LNCAP (cell line): ENCODE measurements at regions not wholly inside any gene's neighbourhood (a gene's known extent, or its start where the extent isn't known, plus 50 kb on each side); places are given as distances from the start of the nearest gene placed in this dataset.

ENCODE experiments used
- CTCF ChIP-seq: fragments of 450-650 bp; IDR thresholded peaks from 2 replicates; pipeline ENCODE4 v1.5.1; 2017; ENCODE audit warnings: mild to moderate bottlenecking

DNA sequence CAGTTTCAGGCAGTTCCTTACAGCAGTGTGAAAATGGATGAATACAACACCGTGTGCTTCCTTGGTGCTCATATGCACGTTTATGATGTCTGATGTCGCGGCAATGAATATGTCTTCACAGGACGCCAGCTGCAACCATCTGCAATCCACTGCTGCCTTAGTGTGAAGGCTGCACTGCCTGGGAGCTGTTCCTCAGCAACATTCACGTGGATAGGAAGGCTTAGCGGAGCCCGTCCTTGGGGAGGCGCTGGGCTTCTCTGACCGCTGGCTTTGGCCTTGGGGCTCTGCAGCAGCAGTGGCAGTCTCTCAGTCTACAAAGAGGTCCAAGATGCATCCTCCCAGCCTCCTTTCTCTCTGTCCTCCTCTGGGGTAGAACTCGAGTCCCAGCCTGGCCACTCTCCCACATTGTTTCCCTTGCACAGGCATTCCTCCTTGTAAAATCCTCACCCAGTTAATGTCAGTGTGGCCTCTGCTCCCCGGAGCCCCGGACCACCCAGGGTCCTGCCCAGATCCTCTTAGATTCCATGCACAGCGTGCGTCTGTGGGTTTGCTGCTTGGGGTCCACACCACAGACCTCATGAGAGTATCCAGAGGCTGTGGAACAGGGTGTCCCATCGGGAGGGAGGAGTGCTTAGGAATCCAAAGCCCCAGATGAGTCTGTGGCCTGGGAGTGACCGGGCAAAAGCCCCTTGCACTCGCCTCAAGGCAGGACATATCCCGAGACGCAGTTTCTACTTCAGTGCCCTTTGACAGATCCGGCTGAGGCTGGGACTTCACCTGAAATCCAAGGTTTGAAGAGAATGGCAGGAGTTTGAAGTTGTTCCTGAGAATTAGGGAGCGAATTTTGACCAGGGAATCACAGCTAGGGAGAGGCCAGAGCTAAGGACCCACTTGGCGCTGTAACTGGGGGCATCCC lies 181.3 kb downstream of the THBS2 start:
- TF ChIP-seq CTCF = no peak

GRCh38 chr6:169071394-169071793 lies 182.3 kb downstream of the THBS2 start:
- no peak for TF ChIP-seq CTCF

- no peak for TF ChIP-seq CTCF
These were observed 183.0 kb downstream of the THBS2 start for GRCh38 chr6:169070506-169071176.

DNA sequence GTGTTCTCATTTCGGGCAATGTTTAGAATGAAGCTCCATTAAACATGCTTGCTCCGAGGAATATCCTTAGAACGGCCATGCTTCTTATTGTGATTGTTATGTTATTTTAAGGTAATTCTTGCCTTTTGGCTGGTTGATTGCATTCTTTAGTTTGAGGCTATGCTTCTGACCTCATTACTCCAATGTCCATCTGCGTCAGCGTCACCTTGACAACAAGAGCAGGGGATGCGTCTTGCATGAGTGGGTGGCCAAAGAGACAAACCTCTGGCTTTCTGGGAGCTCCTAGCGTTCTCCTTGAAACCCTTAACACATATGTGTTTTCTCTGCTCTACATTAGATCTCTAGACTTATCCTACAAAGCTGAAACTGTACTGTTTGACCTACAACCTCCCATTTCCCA lies 184.3 kb downstream of the THBS2 start:
- TF ChIP-seq CTCF = no peak

GRCh38 chr6:169064194-169064593 lies 189.5 kb downstream of the THBS2 start:
- no peak for TF ChIP-seq CTCF

- no peak for TF ChIP-seq CTCF
These were observed 191.4 kb downstream of the THBS2 start for GRCh38 chr6:169062272-169062671.

DNA sequence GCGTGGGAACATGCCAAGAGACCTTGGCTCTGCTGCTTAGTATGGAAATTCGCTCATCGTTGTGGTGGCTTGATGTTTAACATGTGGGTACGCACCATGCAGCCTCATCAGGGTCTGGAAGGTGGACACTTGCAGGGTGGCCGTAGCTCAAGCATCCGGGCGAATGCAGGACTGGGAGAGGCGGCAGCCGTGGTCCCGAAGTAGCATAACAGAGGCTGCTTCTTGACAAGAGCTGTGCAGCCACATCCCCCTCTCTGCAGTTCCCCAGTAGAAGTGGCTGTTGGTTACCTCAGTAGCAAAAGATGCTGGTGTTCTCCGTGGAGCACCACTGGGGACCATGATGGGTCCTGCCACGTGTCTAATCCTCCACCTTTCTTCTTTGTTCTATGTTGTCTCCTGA lies 195.0 kb downstream of the THBS2 start:
- no peak for TF ChIP-seq CTCF
